K562 (cell line): ENCODE measurements at regions not wholly inside any gene's neighbourhood (a gene's known extent, or its start where the extent isn't known, plus 50 kb on each side); places are given as distances from the start of the nearest gene placed in this dataset.

ENCODE experiments used
- ASH1L ChIP-seq: fragments of 450-650 bp; IDR thresholded peaks from 2 replicates; pipeline ENCODE4 v1.6.1; 2018; ENCODE audit warnings: borderline replicate concordance, mild to moderate bottlenecking, low read depth; ENCODE audit not compliant: partially characterized antibody
- DPF2 ChIP-seq: fragments of 450-650 bp; IDR thresholded peaks from 2 replicates; pipeline ENCODE4 v1.6.1; 2016
- PCBP1 ChIP-seq: fragments of 200-400 bp; formaldehyde crosslinking; IDR thresholded peaks from 2 replicates; pipeline ENCODE4 v1.6.1; 2018; ENCODE audit warnings: mild to moderate bottlenecking, low read depth, low read length; ENCODE audit not compliant: poor library complexity, severe bottlenecking
- POLR2G ChIP-seq: fragments of 200-400 bp; formaldehyde crosslinking; IDR thresholded peaks from 2 replicates; pipeline ENCODE4 v1.6.1; 2017; ENCODE audit warnings: low read depth, mild to moderate bottlenecking, antibody characterized with exemption, low read length, moderate library complexity
- SMARCA4 ChIP-seq: fragments of 450-650 bp; IDR thresholded peaks from 2 replicates; pipeline ENCODE4 v1.6.1; 2016
- TRIM28 ChIP-seq: fragments of 450-650 bp; IDR thresholded peaks from 2 replicates; pipeline ENCODE4 v1.6.1; 2017
- ZEB2 ChIP-seq: fragments of 450-650 bp; IDR thresholded peaks from 2 replicates; pipeline ENCODE4 v1.6.1; 2016
- ZNF780A ChIP-seq: fragments of 250-450 bp; sonication (Bioruptor Pico); IDR thresholded peaks from 2 replicates; pipeline ENCODE4 v1.5.0; 2021; ENCODE audit warnings: mild to moderate bottlenecking
- ZSCAN29 ChIP-seq: fragments of 450-650 bp; IDR thresholded peaks from 2 replicates; pipeline ENCODE4 v1.6.1; 2017
- TF ChIP-seq, protein P1 (sequence below), 2 experiments: fragments of 450-650 bp; formaldehyde crosslinking in 1 of 2; IDR thresholded peaks; 2 replicates each; pipeline versions ENCODE4 v1.4.0 to v1.6.1; 2014 to 2020; ENCODE audit warnings: mild to moderate bottlenecking in 2 of 2, borderline replicate concordance in 1 of 2, low read depth in 1 of 2
- TF ChIP-seq, protein P2 (sequence below): fragments of 250-450 bp; sonication (Bioruptor Pico); IDR thresholded peaks from 2 replicates; pipeline ENCODE4 v1.5.1; 2021; ENCODE audit warnings: mild to moderate bottlenecking
- TF ChIP-seq, protein P3 (sequence below): fragments of 250-450 bp; sonication (Bioruptor Pico); IDR thresholded peaks from 2 replicates; pipeline ENCODE4 v1.5.0; 2021
- TF ChIP-seq, protein P4 (sequence below): sonication (generic); formaldehyde crosslinking; IDR thresholded peaks from 2 replicates; pipeline ENCODE4 v1.8.0; 2022; ENCODE audit warnings: mild to moderate bottlenecking, low read depth, missing genetic modification reagents
- TF ChIP-seq, protein P5 (sequence below): fragments of 250-450 bp; sonication (Bioruptor Pico); IDR thresholded peaks from 2 replicates; pipeline ENCODE4 v1.9.0; 2021; ENCODE audit warnings: mild to moderate bottlenecking, inconsistent platforms

DNA sequence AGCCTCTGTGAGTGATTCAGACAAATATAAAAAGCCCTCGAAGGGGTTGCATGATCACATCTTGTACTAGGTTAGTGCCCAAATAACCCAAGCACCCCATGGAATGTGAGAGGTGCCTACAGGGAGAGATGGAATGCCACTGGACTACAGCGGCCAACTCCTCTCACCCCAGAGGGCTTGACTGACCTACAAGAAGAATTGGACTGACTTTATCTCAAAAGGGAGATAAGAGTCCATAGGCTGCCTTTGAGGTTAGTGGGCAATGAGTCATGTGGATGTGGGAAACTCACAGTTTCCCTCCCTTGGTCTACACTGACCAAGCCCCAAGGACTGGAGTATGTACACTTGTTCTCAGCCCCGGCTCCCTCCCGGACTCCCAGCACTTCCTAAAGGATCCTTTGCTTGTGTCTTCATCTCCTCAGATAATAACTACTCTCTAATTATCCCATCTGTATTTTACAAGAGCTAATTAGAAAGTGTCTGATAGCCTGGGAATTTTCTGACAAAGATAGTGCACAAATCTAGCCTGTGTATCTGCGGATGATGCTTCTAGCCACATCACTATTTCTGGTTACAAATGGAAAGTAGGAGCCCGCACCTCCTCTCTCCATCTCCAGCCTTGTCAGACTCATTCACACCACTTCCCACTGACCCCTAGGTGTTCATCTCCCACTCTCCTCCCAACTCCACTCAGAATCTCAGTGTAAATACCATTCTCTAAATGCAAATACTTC is 547.8 kb upstream of the TBL1XR1 start (continued):
- TF ChIP-seq, protein P1, sequence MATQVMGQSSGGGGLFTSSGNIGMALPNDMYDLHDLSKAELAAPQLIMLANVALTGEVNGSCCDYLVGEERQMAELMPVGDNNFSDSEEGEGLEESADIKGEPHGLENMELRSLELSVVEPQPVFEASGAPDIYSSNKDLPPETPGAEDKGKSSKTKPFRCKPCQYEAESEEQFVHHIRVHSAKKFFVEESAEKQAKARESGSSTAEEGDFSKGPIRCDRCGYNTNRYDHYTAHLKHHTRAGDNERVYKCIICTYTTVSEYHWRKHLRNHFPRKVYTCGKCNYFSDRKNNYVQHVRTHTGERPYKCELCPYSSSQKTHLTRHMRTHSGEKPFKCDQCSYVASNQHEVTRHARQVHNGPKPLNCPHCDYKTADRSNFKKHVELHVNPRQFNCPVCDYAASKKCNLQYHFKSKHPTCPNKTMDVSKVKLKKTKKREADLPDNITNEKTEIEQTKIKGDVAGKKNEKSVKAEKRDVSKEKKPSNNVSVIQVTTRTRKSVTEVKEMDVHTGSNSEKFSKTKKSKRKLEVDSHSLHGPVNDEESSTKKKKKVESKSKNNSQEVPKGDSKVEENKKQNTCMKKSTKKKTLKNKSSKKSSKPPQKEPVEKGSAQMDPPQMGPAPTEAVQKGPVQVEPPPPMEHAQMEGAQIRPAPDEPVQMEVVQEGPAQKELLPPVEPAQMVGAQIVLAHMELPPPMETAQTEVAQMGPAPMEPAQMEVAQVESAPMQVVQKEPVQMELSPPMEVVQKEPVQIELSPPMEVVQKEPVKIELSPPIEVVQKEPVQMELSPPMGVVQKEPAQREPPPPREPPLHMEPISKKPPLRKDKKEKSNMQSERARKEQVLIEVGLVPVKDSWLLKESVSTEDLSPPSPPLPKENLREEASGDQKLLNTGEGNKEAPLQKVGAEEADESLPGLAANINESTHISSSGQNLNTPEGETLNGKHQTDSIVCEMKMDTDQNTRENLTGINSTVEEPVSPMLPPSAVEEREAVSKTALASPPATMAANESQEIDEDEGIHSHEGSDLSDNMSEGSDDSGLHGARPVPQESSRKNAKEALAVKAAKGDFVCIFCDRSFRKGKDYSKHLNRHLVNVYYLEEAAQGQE (IDR thresholded peaks at IDR 0.05; ENCODE audit: borderline replicate concordance): no peak
- TF ChIP-seq, protein P1 (CRISPR knock-in tag; IDR thresholded peaks at IDR 0.05; ENCODE audit: low read depth): no peak
- TF ChIP-seq POLR2G (no peak), ASH1L (no peak), ZSCAN29 (peak; percentile 79; the same call in 1 of the 2 replicates), ZEB2 (no peak), DPF2 (no peak; the same call in 1 of the 2 replicates), SMARCA4 (peak; percentile 57; the same call in 1 of the 2 replicates), ZNF780A (no peak), PCBP1 (no peak), TRIM28 (no peak)
- TF ChIP-seq, protein P2, sequence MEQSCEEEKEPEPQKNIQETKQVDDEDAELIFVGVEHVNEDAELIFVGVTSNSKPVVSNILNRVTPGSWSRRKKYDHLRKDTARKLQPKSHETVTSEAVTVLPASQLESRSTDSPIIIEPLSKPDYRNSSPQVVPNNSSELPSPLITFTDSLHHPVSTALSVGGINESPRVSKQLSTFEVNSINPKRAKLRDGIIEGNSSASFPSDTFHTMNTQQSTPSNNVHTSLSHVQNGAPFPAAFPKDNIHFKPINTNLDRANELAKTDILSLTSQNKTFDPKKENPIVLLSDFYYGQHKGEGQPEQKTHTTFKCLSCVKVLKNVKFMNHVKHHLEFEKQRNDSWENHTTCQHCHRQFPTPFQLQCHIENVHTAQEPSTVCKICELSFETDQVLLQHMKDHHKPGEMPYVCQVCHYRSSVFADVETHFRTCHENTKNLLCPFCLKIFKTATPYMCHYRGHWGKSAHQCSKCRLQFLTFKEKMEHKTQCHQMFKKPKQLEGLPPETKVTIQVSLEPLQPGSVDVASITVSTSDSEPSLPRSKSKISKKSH (CRISPR knock-in tag): no peak
- TF ChIP-seq, protein P3, sequence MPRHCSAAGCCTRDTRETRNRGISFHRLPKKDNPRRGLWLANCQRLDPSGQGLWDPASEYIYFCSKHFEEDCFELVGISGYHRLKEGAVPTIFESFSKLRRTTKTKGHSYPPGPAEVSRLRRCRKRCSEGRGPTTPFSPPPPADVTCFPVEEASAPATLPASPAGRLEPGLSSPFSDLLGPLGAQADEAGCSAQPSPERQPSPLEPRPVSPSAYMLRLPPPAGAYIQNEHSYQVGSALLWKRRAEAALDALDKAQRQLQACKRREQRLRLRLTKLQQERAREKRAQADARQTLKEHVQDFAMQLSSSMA (CRISPR knock-in tag): no peak
- TF ChIP-seq, protein P4, sequence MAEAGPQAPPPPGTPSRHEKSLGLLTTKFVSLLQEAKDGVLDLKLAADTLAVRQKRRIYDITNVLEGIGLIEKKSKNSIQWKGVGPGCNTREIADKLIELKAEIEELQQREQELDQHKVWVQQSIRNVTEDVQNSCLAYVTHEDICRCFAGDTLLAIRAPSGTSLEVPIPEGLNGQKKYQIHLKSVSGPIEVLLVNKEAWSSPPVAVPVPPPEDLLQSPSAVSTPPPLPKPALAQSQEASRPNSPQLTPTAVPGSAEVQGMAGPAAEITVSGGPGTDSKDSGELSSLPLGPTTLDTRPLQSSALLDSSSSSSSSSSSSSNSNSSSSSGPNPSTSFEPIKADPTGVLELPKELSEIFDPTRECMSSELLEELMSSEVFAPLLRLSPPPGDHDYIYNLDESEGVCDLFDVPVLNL: no peak
- TF ChIP-seq, protein P5, sequence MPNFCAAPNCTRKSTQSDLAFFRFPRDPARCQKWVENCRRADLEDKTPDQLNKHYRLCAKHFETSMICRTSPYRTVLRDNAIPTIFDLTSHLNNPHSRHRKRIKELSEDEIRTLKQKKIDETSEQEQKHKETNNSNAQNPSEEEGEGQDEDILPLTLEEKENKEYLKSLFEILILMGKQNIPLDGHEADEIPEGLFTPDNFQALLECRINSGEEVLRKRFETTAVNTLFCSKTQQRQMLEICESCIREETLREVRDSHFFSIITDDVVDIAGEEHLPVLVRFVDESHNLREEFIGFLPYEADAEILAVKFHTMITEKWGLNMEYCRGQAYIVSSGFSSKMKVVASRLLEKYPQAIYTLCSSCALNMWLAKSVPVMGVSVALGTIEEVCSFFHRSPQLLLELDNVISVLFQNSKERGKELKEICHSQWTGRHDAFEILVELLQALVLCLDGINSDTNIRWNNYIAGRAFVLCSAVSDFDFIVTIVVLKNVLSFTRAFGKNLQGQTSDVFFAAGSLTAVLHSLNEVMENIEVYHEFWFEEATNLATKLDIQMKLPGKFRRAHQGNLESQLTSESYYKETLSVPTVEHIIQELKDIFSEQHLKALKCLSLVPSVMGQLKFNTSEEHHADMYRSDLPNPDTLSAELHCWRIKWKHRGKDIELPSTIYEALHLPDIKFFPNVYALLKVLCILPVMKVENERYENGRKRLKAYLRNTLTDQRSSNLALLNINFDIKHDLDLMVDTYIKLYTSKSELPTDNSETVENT (CRISPR knock-in tag): no peak
